HUES6 (cell line): ENCODE measurements at regions not wholly inside any gene's neighbourhood (a gene's known extent, or its start where the extent isn't known, plus 50 kb on each side); places are given as distances from the start of the nearest gene placed in this dataset.
"Not testable (repeated sequence)": the region's sequence is repeated elsewhere in the genome, so short reads cannot be mapped to it uniquely, and the experiment has no call there.

Experiments
- H3K27ac ChIP-seq: 2 replicates; pipeline ENCODE4 v1.7.0; 2013; ENCODE audit warnings: low read depth, mild to moderate bottlenecking, low read length, inconsistent platforms
- H3K27me3 ChIP-seq: 2 replicates; pipeline ENCODE4 v1.6.1; 2013; ENCODE audit warnings: low read length; ENCODE audit not compliant: control insufficient read depth, insufficient read depth
- H3K36me3 ChIP-seq: 2 replicates; pipeline ENCODE4 v1.6.1; 2013; ENCODE audit warnings: low read length; ENCODE audit not compliant: control insufficient read depth, insufficient read depth
- H3K4me1 ChIP-seq: 2 replicates; pipeline ENCODE4 v1.6.1; 2013; ENCODE audit warnings: low read length; ENCODE audit not compliant: control insufficient read depth, insufficient read depth
- H3K4me3 ChIP-seq: 2 replicates; pipeline ENCODE4 v1.5.1; 2013; ENCODE audit warnings: low read depth, low read length
- H3K9ac ChIP-seq: one replicate; pipeline ENCODE4 v1.6.1; 2013; ENCODE audit warnings: mild to moderate bottlenecking, low read length
- H3K9me3 ChIP-seq: 2 replicates; pipeline ENCODE4 v1.6.1; 2013; ENCODE audit warnings: low read depth, low read length; ENCODE audit not compliant: control insufficient read depth, insufficient read depth

- H3K9ac ChIP-seq, result no peak overlapping the region
- no peaks in the 10 kb centered on the region for H3K9me3 ChIP-seq
- no peaks in the 10 kb centered on the region for H3K27me3 ChIP-seq
- no peak overlapping the region for H3K4me3 ChIP-seq
- H3K4me1 ChIP-seq, result peaks cover 8% of the 10 kb centered on the region
- no peaks in the 10 kb centered on the region for H3K36me3 ChIP-seq
- no peak overlapping the region for H3K27ac ChIP-seq
Observed at GRCh38 chr5:124025306-124025845, 513.4 kb downstream of the CSNK1G3 start.

GRCh38 chr5:124022966-124023365 lies 511.0 kb downstream of the CSNK1G3 start:
- H3K4me3 ChIP-seq, result no peak overlapping the region
- H3K36me3 ChIP-seq, result no peaks in the 10 kb centered on the region
- H3K4me1 ChIP-seq, result peaks cover 8% of the 10 kb centered on the region
- H3K9me3 ChIP-seq, result peaks cover 6% of the 10 kb centered on the region
- H3K27me3 ChIP-seq, result no peaks in the 10 kb centered on the region
- no peak overlapping the region for H3K9ac ChIP-seq
- no peak overlapping the region for H3K27ac ChIP-seq

GRCh38 chr5:124021776-124022175 lies 509.8 kb downstream of the CSNK1G3 start:
- Histone ChIP-seq H3K9ac (no peak overlapping the region), H3K27ac (no peak overlapping the region), H3K9me3 (peaks cover 6% of the 10 kb centered on the region), H3K36me3 (no peaks in the 10 kb centered on the region), H3K27me3 (no peaks in the 10 kb centered on the region), H3K4me1 (peaks cover 8% of the 10 kb centered on the region), H3K4me3 (no peak overlapping the region)

- H3K9me3 ChIP-seq, result peaks cover 6% of the 10 kb centered on the region
- no peaks in the 10 kb centered on the region for H3K36me3 ChIP-seq
- no peaks in the 10 kb centered on the region for H3K27me3 ChIP-seq
- no peak overlapping the region for H3K27ac ChIP-seq
- H3K9ac ChIP-seq, result no peak overlapping the region
- H3K4me1 ChIP-seq, result peaks cover 8% of the 10 kb centered on the region
- H3K4me3 ChIP-seq, result no peak overlapping the region
Observed at GRCh38 chr5:124021066-124021641, 509.2 kb downstream of the CSNK1G3 start.

GRCh38 chr5:124017321-124017720 lies 505.3 kb downstream of the CSNK1G3 start:
- not testable (repeated sequence) for H3K4me3 ChIP-seq, H3K9me3 ChIP-seq

GRCh38 chr5:124007675-124008398 lies 495.9 kb downstream of the CSNK1G3 start:
- H3K27ac ChIP-seq, result no peak overlapping the region

More at GRCh38 chr5:124017321-124017720, 505.3 kb downstream of the CSNK1G3 start:
- not testable (repeated sequence) for H3K36me3 ChIP-seq, H3K27ac ChIP-seq, H3K4me1 ChIP-seq, H3K9ac ChIP-seq, H3K27me3 ChIP-seq

GRCh38 chr5:124001036-124001615 lies 489.1 kb downstream of the CSNK1G3 start:
- Histone ChIP-seq H3K4me3 (no peak overlapping the region), H3K27me3 (no peaks in the 10 kb centered on the region), H3K27ac (no peak overlapping the region), H3K9me3 (peaks cover 3% of the 10 kb centered on the region), H3K4me1 (peaks cover 14% of the 10 kb centered on the region; the same call in 1 of the 2 replicates), H3K9ac (no peak overlapping the region), H3K36me3 (no peaks in the 10 kb centered on the region)

More at GRCh38 chr5:124007675-124008398, 495.9 kb downstream of the CSNK1G3 start:
- H3K9ac ChIP-seq, result no peak overlapping the region
- no peak overlapping the region for H3K4me3 ChIP-seq
- peaks cover 36% of the 10 kb centered on the region for H3K9me3 ChIP-seq
- no peaks in the 10 kb centered on the region for H3K27me3 ChIP-seq
- no peaks in the 10 kb centered on the region for H3K4me1 ChIP-seq
- H3K36me3 ChIP-seq, result no peaks in the 10 kb centered on the region

- Histone ChIP-seq H3K27me3 (no peaks in the 10 kb centered on the region), H3K9me3 (no peaks in the 10 kb centered on the region; the same call in 1 of the 2 replicates), H3K27ac (no peak overlapping the region), H3K36me3 (no peaks in the 10 kb centered on the region), H3K4me3 (no peak overlapping the region), H3K9ac (no peak overlapping the region), H3K4me1 (peaks cover 14% of the 10 kb centered on the region; the same call in 1 of the 2 replicates)
Observed at GRCh38 chr5:124000538-124000937, 488.6 kb downstream of the CSNK1G3 start.

- Histone ChIP-seq H3K4me3 (no peak overlapping the region), H3K9me3 (no peaks in the 10 kb centered on the region), H3K4me1 (peaks cover 14% of the 10 kb centered on the region; the same call in 1 of the 2 replicates), H3K36me3 (no peaks in the 10 kb centered on the region), H3K27ac (no peak overlapping the region), H3K27me3 (no peaks in the 10 kb centered on the region), H3K9ac (no peak overlapping the region)
Observed at GRCh38 chr5:123997462-123998215, 485.7 kb downstream of the CSNK1G3 start.

- H3K36me3 ChIP-seq, result no peaks in the 10 kb centered on the region
- no peak overlapping the region for H3K27ac ChIP-seq
- no peaks in the 10 kb centered on the region for H3K27me3 ChIP-seq
- H3K9me3 ChIP-seq, result no peaks in the 10 kb centered on the region
- no peak overlapping the region for H3K4me3 ChIP-seq
- peaks cover 14% of the 10 kb centered on the region; the same call in 1 of the 2 replicates for H3K4me1 ChIP-seq
- H3K9ac ChIP-seq, result no peak overlapping the region
Observed at GRCh38 chr5:123997064-123997461, 485.1 kb downstream of the CSNK1G3 start.
